Ishikawa (cell line): ENCODE measurements at regions not wholly inside any gene's neighbourhood (a gene's known extent, or its start where the extent isn't known, plus 50 kb on each side); places are given as distances from the start of the nearest gene placed in this dataset.

Experiments used
- CEBPB ChIP-seq: IDR thresholded peaks from 2 replicates; pipeline ENCODE4 v1.6.1; 2012
- CREB1 ChIP-seq: IDR thresholded peaks from 2 replicates; pipeline ENCODE4 v1.6.1; 2012; ENCODE audit warnings: low read depth
- EGR1 ChIP-seq: IDR thresholded peaks from 2 replicates; pipeline ENCODE4 v1.6.1; 2012
- EP300 ChIP-seq: IDR thresholded peaks from 2 replicates; pipeline ENCODE4 v1.6.1; 2012; ENCODE audit warnings: borderline replicate concordance
- FOXM1 ChIP-seq: IDR thresholded peaks from 2 replicates; pipeline ENCODE4 v1.6.1; 2012; ENCODE audit warnings: low read depth, borderline replicate concordance
- MAX ChIP-seq: IDR thresholded peaks from 2 replicates; pipeline ENCODE4 v1.6.1; 2012
- NFIC ChIP-seq: IDR thresholded peaks from 2 replicates; pipeline ENCODE4 v1.6.1; 2012
- RAD21 ChIP-seq: IDR thresholded peaks from 2 replicates; pipeline ENCODE4 v1.6.1; 2012; ENCODE audit warnings: low read depth
- REST ChIP-seq: IDR thresholded peaks from 2 replicates; pipeline ENCODE4 v1.6.1; 2012; ENCODE audit warnings: low read depth, mild to moderate bottlenecking
- TAF1 ChIP-seq: IDR thresholded peaks from 2 replicates; pipeline ENCODE4 v1.6.1; 2012; ENCODE audit warnings: low read depth, mild to moderate bottlenecking
- TCF12 ChIP-seq: IDR thresholded peaks from 2 replicates; pipeline ENCODE4 v1.6.1; 2012; ENCODE audit warnings: low read depth
- TEAD4 ChIP-seq: IDR thresholded peaks from 2 replicates; pipeline ENCODE4 v1.6.1; 2012
- USF1 ChIP-seq: IDR thresholded peaks from 2 replicates; pipeline ENCODE4 v1.6.1; 2012
- YY1 ChIP-seq: IDR thresholded peaks from 2 replicates; pipeline ENCODE4 v1.6.1; 2012; ENCODE audit warnings: low read depth
- ZBTB7A ChIP-seq: IDR thresholded peaks from 2 replicates; pipeline ENCODE4 v1.6.1; 2012; ENCODE audit warnings: low read depth

- TF ChIP-seq RAD21 (no peak), CEBPB (no peak), EGR1 (no peak), ZBTB7A (no peak), FOXM1 (no peak), YY1 (no peak), TEAD4 (no peak), MAX (no peak), EP300 (no peak), USF1 (no peak), NFIC (no peak)
Measured at GRCh38 chr1:239635276-239635675, 248.9 kb downstream of the CHRM3 start.

- no peak for TF ChIP-seq EP300
- no peak for TF ChIP-seq YY1
- no peak for TF ChIP-seq EGR1
Measured at GRCh38 chr1:239636347-239636746, 250.0 kb downstream of the CHRM3 start.

- no peak for TF ChIP-seq MAX
- TF ChIP-seq RAD21: no peak
- TF ChIP-seq TEAD4: no peak
- TF ChIP-seq CEBPB: no peak
- no peak for TF ChIP-seq NFIC
- TF ChIP-seq TCF12: no peak
- no peak for TF ChIP-seq USF1
- TF ChIP-seq REST: no peak
- no peak for TF ChIP-seq ZBTB7A
- no peak for TF ChIP-seq CREB1
- TF ChIP-seq TAF1: no peak
- TF ChIP-seq EP300: no peak
- TF ChIP-seq FOXM1: no peak
- no peak for TF ChIP-seq YY1
- TF ChIP-seq EGR1: no peak
Measured at GRCh38 chr1:239644604-239645003, 258.2 kb downstream of the CHRM3 start.

- TF ChIP-seq CEBPB (no peak), YY1 (no peak), EGR1 (no peak), FOXM1 (no peak), TCF12 (no peak), USF1 (no peak), TAF1 (no peak)
Measured at GRCh38 chr1:239647045-239647444, 260.7 kb downstream of the CHRM3 start.

- no peak for TF ChIP-seq CEBPB
- no peak for TF ChIP-seq TEAD4
- no peak for TF ChIP-seq FOXM1
- TF ChIP-seq TAF1: no peak
Measured at GRCh38 chr1:239647964-239648632, 261.7 kb downstream of the CHRM3 start.

GRCh38 chr1:239655023-239655422 is 268.7 kb downstream of the CHRM3 start:
- TF ChIP-seq EP300: no peak
- no peak for TF ChIP-seq CEBPB
- no peak for TF ChIP-seq TAF1
- TF ChIP-seq YY1: no peak
- TF ChIP-seq USF1: no peak
- TF ChIP-seq ZBTB7A: no peak
- no peak for TF ChIP-seq EGR1
- no peak for TF ChIP-seq MAX
- TF ChIP-seq NFIC: no peak
- no peak for TF ChIP-seq RAD21

GRCh38 chr1:239657291-239657690 is 270.9 kb downstream of the CHRM3 start:
- TF ChIP-seq CEBPB (no peak), REST (no peak), CREB1 (no peak), YY1 (no peak), FOXM1 (no peak), RAD21 (no peak), USF1 (no peak), EP300 (no peak), TCF12 (no peak), ZBTB7A (no peak), EGR1 (no peak), TEAD4 (no peak), TAF1 (no peak), MAX (no peak)
